BLaER1 (cell line): ENCODE measurements at regions not wholly inside any gene's neighbourhood (a gene's known extent, or its start where the extent isn't known, plus 50 kb on each side); places are given as distances from the start of the nearest gene placed in this dataset.
"Not testable (repeated sequence)": the region's sequence is repeated elsewhere in the genome, so short reads cannot be mapped to it uniquely, and the experiment has no call there.

Experiments used
- H3K27ac ChIP-seq: shearing (Covaris generic); formaldehyde crosslinking; 2 replicates; pipeline ENCODE4 v1.8.1; 2022
- H3K27me3 ChIP-seq: shearing (Covaris generic); formaldehyde crosslinking; 2 replicates; pipeline ENCODE4 v1.8.1; 2022
- H3K36me3 ChIP-seq: shearing (Covaris generic); formaldehyde crosslinking; 2 replicates; pipeline ENCODE4 v1.8.1; 2022
- H3K4me1 ChIP-seq: shearing (Covaris generic); formaldehyde crosslinking; 2 replicates; pipeline ENCODE4 v1.8.1; 2022
- H3K4me2 ChIP-seq: shearing (Covaris generic); formaldehyde crosslinking; 2 replicates; pipeline ENCODE4 v1.8.1; 2022
- H3K4me3 ChIP-seq: shearing (Covaris generic); formaldehyde crosslinking; 2 replicates; pipeline ENCODE4 v1.8.1; 2022
- H3K9ac ChIP-seq: shearing (Covaris generic); formaldehyde crosslinking; 2 replicates; pipeline ENCODE4 v1.8.1; 2022
- H3K9me3 ChIP-seq: shearing (Covaris generic); formaldehyde crosslinking; 2 replicates; pipeline ENCODE4 v1.8.1; 2022
- H4K20me1 ChIP-seq: shearing (Covaris generic); formaldehyde crosslinking; 2 replicates; pipeline ENCODE4 v1.8.1; 2022
- Cebpa-rat ChIP-seq: shearing (Covaris generic); IDR thresholded peaks from 2 replicates; pipeline ENCODE4 v1.8.1; 2022

DNA sequence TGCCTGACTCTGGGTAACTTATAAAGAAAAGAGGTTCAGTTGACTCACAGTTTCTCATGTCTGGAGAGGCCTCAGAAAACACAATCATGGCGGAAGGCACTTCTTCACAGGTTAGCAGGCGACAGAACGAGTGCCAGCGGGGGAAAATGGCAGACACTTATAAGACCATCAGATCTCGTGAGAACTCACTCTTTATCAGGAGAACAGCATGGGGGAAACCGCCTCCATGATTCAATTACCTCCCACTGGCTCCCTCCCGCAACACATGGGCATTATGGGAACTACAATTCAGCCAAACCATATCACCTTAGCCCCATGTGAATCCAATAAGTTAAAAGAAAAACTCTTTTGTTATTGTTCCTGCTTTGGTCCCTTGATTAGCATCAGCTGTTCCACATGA lies 725.2 kb downstream of the LRRIQ3 start:
- no peaks in the 10 kb centered on the region for H3K36me3 ChIP-seq
- no peak overlapping the region for H3K27ac ChIP-seq
- no peaks in the 10 kb centered on the region for H3K27me3 ChIP-seq
- no peak overlapping the region for H3K9ac ChIP-seq
- H3K4me2 ChIP-seq, result no peak overlapping the region
- no peaks in the 10 kb centered on the region for H3K9me3 ChIP-seq
- H4K20me1 ChIP-seq, result no peaks in the 10 kb centered on the region
- no peak overlapping the region for H3K4me3 ChIP-seq
- TF ChIP-seq Cebpa-rat, result no peak
- H3K4me1 ChIP-seq, result peaks cover 19% of the 10 kb centered on the region

DNA sequence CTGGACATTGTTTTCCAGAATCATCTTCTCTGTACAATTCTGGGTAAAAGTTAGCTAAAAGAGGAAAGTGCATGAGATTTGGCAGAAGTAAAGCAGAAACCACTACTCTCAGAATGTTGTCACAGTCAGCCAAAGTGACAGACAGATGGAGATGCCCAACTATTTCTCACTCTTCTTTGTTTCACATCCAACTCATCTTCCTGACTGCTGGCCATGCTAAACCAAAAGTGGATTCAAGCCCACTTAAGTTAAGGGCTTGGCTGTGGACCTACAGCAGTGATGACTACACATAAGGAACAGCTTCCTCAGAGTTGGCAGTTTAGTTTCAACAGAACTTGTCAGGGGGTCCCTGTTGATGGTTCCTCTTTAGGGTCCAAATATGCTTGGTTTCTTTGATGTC lies 730.2 kb downstream of the LRRIQ3 start:
- no peak for TF ChIP-seq Cebpa-rat

GRCh38 chr1:73463873-73464272 lies 734.1 kb downstream of the LRRIQ3 start:
- Histone ChIP-seq H3K27ac (no peak overlapping the region), H3K4me3 (no peak overlapping the region), H3K36me3 (no peaks in the 10 kb centered on the region), H3K4me1 (no peaks in the 10 kb centered on the region), H3K9me3 (no peaks in the 10 kb centered on the region), H3K9ac (no peak overlapping the region), H4K20me1 (no peaks in the 10 kb centered on the region), H3K4me2 (no peak overlapping the region), H3K27me3 (no peaks in the 10 kb centered on the region)
- TF ChIP-seq Cebpa-rat, result no peak

More for the DNA sequence above, 730.2 kb downstream of the LRRIQ3 start:
- Histone ChIP-seq H3K27me3 (no peaks in the 10 kb centered on the region), H3K4me3 (no peak overlapping the region), H3K4me1 (no peaks in the 10 kb centered on the region), H4K20me1 (no peaks in the 10 kb centered on the region), H3K36me3 (no peaks in the 10 kb centered on the region), H3K9ac (no peak overlapping the region), H3K4me2 (no peak overlapping the region), H3K9me3 (no peaks in the 10 kb centered on the region), H3K27ac (no peak overlapping the region)

GRCh38 chr1:73452522-73452921 lies 745.5 kb downstream of the LRRIQ3 start:
- Histone ChIP-seq H3K27me3 (no peaks in the 10 kb centered on the region), H3K9ac (no peak overlapping the region), H3K4me1 (no peaks in the 10 kb centered on the region), H4K20me1 (no peaks in the 10 kb centered on the region), H3K9me3 (no peaks in the 10 kb centered on the region), H3K36me3 (no peaks in the 10 kb centered on the region), H3K4me3 (no peak overlapping the region), H3K27ac (no peak overlapping the region), H3K4me2 (no peak overlapping the region)
- TF ChIP-seq Cebpa-rat, result no peak

GRCh38 chr1:73450668-73451067 lies 747.3 kb downstream of the LRRIQ3 start:
- not testable (repeated sequence) for H3K27ac ChIP-seq, H3K4me1 ChIP-seq, H3K36me3 ChIP-seq, H3K9me3 ChIP-seq, H3K27me3 ChIP-seq, H3K4me2 ChIP-seq, H3K9ac ChIP-seq, H4K20me1 ChIP-seq, H3K4me3 ChIP-seq

DNA sequence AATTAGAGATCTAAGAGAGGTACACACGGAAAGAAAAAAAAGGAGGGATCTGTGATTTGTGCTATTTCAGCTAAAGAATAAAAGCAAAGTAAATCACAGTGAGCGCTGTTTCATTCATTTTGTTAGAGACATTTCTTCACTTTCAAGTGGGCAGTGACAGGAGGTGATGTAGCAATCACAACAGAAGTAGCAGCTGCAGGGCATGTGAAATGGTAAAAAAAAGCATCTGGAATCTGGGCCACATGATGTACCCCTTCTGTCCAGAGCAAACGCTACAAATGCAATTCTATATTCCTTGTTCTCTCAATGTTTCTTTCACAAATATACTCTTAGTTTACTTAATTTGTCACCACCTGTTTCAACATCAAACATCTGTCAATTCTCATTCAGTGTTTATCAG lies 786.5 kb downstream of the LRRIQ3 start:
- H3K9ac ChIP-seq, result no peak overlapping the region
- H3K36me3 ChIP-seq, result no peaks in the 10 kb centered on the region
- no peak overlapping the region for H3K27ac ChIP-seq
- no peaks in the 10 kb centered on the region for H4K20me1 ChIP-seq
- no peak overlapping the region for H3K4me2 ChIP-seq
- H3K27me3 ChIP-seq, result no peaks in the 10 kb centered on the region
- H3K4me1 ChIP-seq, result no peaks in the 10 kb centered on the region
- TF ChIP-seq Cebpa-rat, result no peak
- no peak overlapping the region for H3K4me3 ChIP-seq
- H3K9me3 ChIP-seq, result no peaks in the 10 kb centered on the region

DNA sequence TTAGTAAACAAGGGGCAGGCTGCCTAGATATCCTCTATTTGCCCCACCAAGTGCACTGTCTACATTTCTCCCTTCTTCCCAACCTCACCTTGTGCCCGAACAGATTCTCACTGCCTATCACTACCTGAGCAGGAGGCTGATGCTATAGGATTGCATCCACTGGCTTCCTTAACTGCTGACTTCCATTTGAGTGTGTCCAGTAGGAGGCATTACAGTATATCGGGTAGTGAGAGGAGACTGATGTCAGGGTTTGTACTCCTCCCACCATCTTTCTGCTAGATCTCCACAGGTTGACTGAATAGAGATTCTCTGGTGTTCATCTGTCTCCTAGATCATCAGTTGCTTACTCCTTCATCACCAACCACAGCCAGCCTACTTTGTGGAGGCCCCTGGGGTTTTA lies 796.3 kb downstream of the LRRIQ3 start:
- no peaks in the 10 kb centered on the region for H3K36me3 ChIP-seq
- no peak overlapping the region for H3K4me3 ChIP-seq
- H4K20me1 ChIP-seq, result no peaks in the 10 kb centered on the region
- H3K9ac ChIP-seq, result no peak overlapping the region
- no peak overlapping the region for H3K27ac ChIP-seq
- no peaks in the 10 kb centered on the region for H3K27me3 ChIP-seq
- no peak for TF ChIP-seq Cebpa-rat
- H3K9me3 ChIP-seq, result no peaks in the 10 kb centered on the region
- no peak overlapping the region for H3K4me2 ChIP-seq
- no peaks in the 10 kb centered on the region for H3K4me1 ChIP-seq

- Histone ChIP-seq H3K4me1 (no peaks in the 10 kb centered on the region), H3K4me2 (no peak overlapping the region), H3K36me3 (no peaks in the 10 kb centered on the region), H3K27me3 (no peaks in the 10 kb centered on the region), H3K9ac (no peak overlapping the region), H3K27ac (no peak overlapping the region), H4K20me1 (no peaks in the 10 kb centered on the region), H3K9me3 (no peaks in the 10 kb centered on the region), H3K4me3 (no peak overlapping the region)
- TF ChIP-seq Cebpa-rat, result no peak
These were observed 815.0 kb downstream of the LRRIQ3 start for GRCh38 chr1:73382966-73383365.

DNA sequence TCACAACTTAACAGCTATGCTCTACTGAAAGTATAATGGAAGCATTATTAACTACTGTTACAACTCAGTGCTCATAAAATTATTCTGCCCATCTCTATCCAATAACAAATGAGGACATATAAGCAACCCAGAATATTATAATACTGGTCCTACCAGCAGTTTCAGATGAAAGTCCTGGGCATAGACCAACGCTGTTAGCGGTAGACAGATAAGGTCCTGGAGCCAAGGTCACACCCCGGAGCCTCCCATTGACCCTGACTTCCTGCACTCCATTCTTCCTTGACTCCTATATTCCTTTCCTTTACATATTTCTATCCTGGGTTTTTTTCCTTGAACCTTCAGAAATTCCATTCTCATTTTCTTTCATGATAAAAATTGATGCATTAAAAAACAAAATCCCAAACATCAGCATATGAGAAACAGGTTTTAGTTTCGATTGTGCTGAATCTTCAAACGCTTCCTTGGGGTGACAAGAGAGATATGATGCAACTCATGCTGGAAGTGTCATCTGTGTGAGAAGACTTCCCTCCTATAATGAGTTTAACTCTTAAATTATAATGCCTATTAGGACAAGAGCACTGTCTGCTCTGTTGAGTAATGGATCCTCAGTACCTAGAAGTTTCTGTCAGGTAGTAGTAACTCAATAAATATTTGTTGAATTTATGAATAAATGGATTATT lies 831.1 kb downstream of the LRRIQ3 start:
- Histone ChIP-seq H3K9me3 (no peaks in the 10 kb centered on the region), H3K27me3 (no peaks in the 10 kb centered on the region), H3K9ac (no peak overlapping the region), H3K36me3 (no peaks in the 10 kb centered on the region), H4K20me1 (no peaks in the 10 kb centered on the region), H3K27ac (no peak overlapping the region), H3K4me2 (no peak overlapping the region), H3K4me3 (no peak overlapping the region), H3K4me1 (no peaks in the 10 kb centered on the region)
- TF ChIP-seq Cebpa-rat, result no peak

DNA sequence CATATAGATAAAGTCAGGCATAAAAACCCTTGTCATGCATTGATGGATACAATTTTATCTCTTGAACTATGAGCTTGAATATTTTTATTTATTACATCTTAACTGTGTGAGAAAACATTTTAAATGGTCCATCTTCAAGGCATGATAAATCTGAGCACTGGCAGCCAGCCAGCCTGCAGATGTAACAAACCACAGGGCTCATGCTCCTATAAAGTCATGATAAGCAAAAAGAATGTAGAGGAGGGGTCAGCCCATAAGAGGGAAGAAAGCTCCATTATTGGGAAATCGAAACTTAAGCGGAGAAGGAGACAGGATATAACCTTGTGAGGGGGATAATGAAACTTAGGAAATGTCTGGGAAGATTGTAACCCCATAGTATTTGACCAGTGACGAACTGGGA lies 839.0 kb downstream of the LRRIQ3 start:
- Histone ChIP-seq H3K4me3 (no peak overlapping the region), H3K36me3 (no peaks in the 10 kb centered on the region), H3K27ac (no peak overlapping the region), H4K20me1 (no peaks in the 10 kb centered on the region), H3K4me2 (no peak overlapping the region), H3K27me3 (no peaks in the 10 kb centered on the region), H3K9ac (no peak overlapping the region), H3K9me3 (no peaks in the 10 kb centered on the region), H3K4me1 (no peaks in the 10 kb centered on the region)
- TF ChIP-seq Cebpa-rat, result no peak

DNA sequence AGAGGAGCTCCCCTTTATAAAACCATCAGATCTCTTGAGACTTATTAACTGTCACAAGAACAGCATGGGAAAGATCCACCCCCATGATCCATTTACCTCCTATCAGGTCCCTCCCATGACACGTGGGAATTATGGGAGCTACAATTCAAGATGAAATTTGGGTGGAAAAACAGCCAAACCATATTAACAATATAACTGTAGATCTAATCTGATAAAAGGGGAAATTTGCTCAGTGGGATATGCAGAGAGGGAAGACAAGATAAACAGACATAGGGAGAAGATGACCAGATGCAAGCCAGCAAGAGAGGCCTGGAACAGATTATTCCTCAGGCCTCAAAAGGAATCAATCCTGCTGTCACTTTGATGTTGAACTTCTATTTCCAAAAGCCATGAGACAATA lies 841.5 kb downstream of the LRRIQ3 start:
- Histone ChIP-seq H3K27ac (no peak overlapping the region), H3K9ac (no peak overlapping the region), H3K4me1 (no peaks in the 10 kb centered on the region), H3K4me2 (no peak overlapping the region), H3K36me3 (no peaks in the 10 kb centered on the region), H3K27me3 (no peaks in the 10 kb centered on the region), H3K4me3 (no peak overlapping the region), H3K9me3 (no peaks in the 10 kb centered on the region), H4K20me1 (no peaks in the 10 kb centered on the region)
- no peak for TF ChIP-seq Cebpa-rat
